HepG2 (cell line): ENCODE measurements at regions not wholly inside any gene's neighbourhood (a gene's known extent, or its start where the extent isn't known, plus 50 kb on each side); places are given as distances from the start of the nearest gene placed in this dataset.

Experiments
- IRX3 ChIP-seq: sonication (generic); formaldehyde crosslinking; IDR thresholded peaks from 2 replicates; pipeline ENCODE4 v1.8.1; 2023; ENCODE audit warnings: mild to moderate bottlenecking, low read depth, missing genetic modification reagents, borderline replicate concordance
- MEF2D ChIP-seq: sonication (generic); formaldehyde crosslinking; IDR thresholded peaks from 2 replicates; pipeline ENCODE4 v1.5.1; 2020; ENCODE audit warnings: mild to moderate bottlenecking, missing genetic modification reagents
- NFE2L1 ChIP-seq: sonication (generic); formaldehyde crosslinking; IDR thresholded peaks from 2 replicates; pipeline ENCODE4 v1.4.0; 2020; ENCODE audit warnings: missing genetic modification reagents, mild to moderate bottlenecking, borderline replicate concordance
- SP5 ChIP-seq: IDR thresholded peaks from 2 replicates; pipeline ENCODE4 v1.6.1; 2016; ENCODE audit warnings: low read depth, borderline replicate concordance
- TGIF2 ChIP-seq: IDR thresholded peaks from 2 replicates; pipeline ENCODE4 v1.6.1; 2016; ENCODE audit warnings: control low read depth, missing compliant biosample characterization
- ZNF512B ChIP-seq: sonication (generic); formaldehyde crosslinking; IDR thresholded peaks from 2 replicates; pipeline ENCODE4 v1.5.1; 2020; ENCODE audit warnings: missing genetic modification reagents, mild to moderate bottlenecking, borderline replicate concordance
- ZNF543 ChIP-seq: sonication (generic); formaldehyde crosslinking; IDR thresholded peaks from 2 replicates; pipeline ENCODE4 v1.4.0; 2020; ENCODE audit warnings: mild to moderate bottlenecking, missing genetic modification reagents
- ZNF597 ChIP-seq: sonication (generic); formaldehyde crosslinking; IDR thresholded peaks from 2 replicates; pipeline ENCODE4 v1.5.0; 2020; ENCODE audit warnings: missing genetic modification reagents
- ZNF800 ChIP-seq: sonication (generic); formaldehyde crosslinking; IDR thresholded peaks from 2 replicates; pipeline ENCODE4 v1.4.0; 2020; ENCODE audit warnings: missing genetic modification reagents

GRCh38 chr7:49666764-49667163, 106.7 kb upstream of the VWC2 start (continued):
- TF ChIP-seq ZNF597 (CRISPR knock-in tag) (no peak), MEF2D (CRISPR knock-in tag) (no peak), TGIF2 (no peak), NFE2L1 (CRISPR knock-in tag) (no peak), SP5 (no peak), IRX3 (CRISPR knock-in tag) (no peak), ZNF512B (CRISPR knock-in tag) (no peak), ZNF543 (no peak), ZNF800 (CRISPR knock-in tag) (no peak)
- TF ChIP-seq, all 625 proteins: peak for 0
